ENCODE measurements at regions not wholly inside any gene's neighbourhood (a gene's known extent, or its start where the extent isn't known, plus 50 kb on each side); places are given as distances from the start of the nearest gene placed in this dataset.

- H3K9ac ChIP-seq (ENCODE audit: low read length): no peak overlapping the region
Measured at GRCh38 chr6:166010136-166010960, 157.3 kb downstream of the TBXT start.

GRCh38 chr6:166009385-166010031, 158.1 kb downstream of the TBXT start:
- peaks cover 87% of the 10 kb centered on the region for H3K27me3 ChIP-seq (ENCODE audit: control insufficient read depth, insufficient read depth, low read length)
- H3K36me3 ChIP-seq (ENCODE audit: control insufficient read depth, insufficient read depth, low read length): no peaks in the 10 kb centered on the region
- peak overlapping the region; percentile 68 for H3K4me3 ChIP-seq (ENCODE audit: low read depth, low read length)
- no peaks in the 10 kb centered on the region for H3K9me3 ChIP-seq (ENCODE audit: control insufficient read depth, insufficient read depth, low read depth, low read length)
- H3K9ac ChIP-seq (ENCODE audit: low read length): no peak overlapping the region
- H3K4me1 ChIP-seq (ENCODE audit: control insufficient read depth, insufficient read depth, low read length): peaks cover 20% of the 10 kb centered on the region
- no peak overlapping the region for H3K27ac ChIP-seq (ENCODE audit: low read depth, low read length)

More at GRCh38 chr6:166010136-166010960, 157.3 kb downstream of the TBXT start:
- Histone ChIP-seq H3K9me3 (ENCODE audit: control insufficient read depth, insufficient read depth, low read depth, low read length) (no peaks in the 10 kb centered on the region), H3K36me3 (ENCODE audit: control insufficient read depth, insufficient read depth, low read length) (no peaks in the 10 kb centered on the region), H3K4me1 (ENCODE audit: control insufficient read depth, insufficient read depth, low read length) (peaks cover 20% of the 10 kb centered on the region), H3K4me3 (ENCODE audit: low read depth, low read length) (no peak overlapping the region), H3K27ac (ENCODE audit: low read depth, low read length) (no peak overlapping the region), H3K27me3 (ENCODE audit: control insufficient read depth, insufficient read depth, low read length) (peaks cover 79% of the 10 kb centered on the region)

- H3K36me3 ChIP-seq (ENCODE audit: control insufficient read depth, insufficient read depth, low read length): no peaks in the 10 kb centered on the region
- no peak overlapping the region for H3K27ac ChIP-seq (ENCODE audit: low read depth, low read length)
- H3K27me3 ChIP-seq (ENCODE audit: control insufficient read depth, insufficient read depth, low read length): peaks cover 93% of the 10 kb centered on the region
- H3K4me3 ChIP-seq (ENCODE audit: low read depth, low read length): peak overlapping the region; percentile 68
- H3K9ac ChIP-seq (ENCODE audit: low read length): no peak overlapping the region
- no peaks in the 10 kb centered on the region for H3K9me3 ChIP-seq (ENCODE audit: control insufficient read depth, insufficient read depth, low read depth, low read length)
- peaks cover 20% of the 10 kb centered on the region for H3K4me1 ChIP-seq (ENCODE audit: control insufficient read depth, insufficient read depth, low read length)
Measured at GRCh38 chr6:166008441-166009369, 158.9 kb downstream of the TBXT start.

- H3K9ac ChIP-seq (ENCODE audit: low read length): no peak overlapping the region
- peaks cover 93% of the 10 kb centered on the region for H3K27me3 ChIP-seq (ENCODE audit: control insufficient read depth, insufficient read depth, low read length)
- H3K4me3 ChIP-seq (ENCODE audit: low read depth, low read length): peak overlapping the region; percentile 68
- peaks cover 26% of the 10 kb centered on the region for H3K4me1 ChIP-seq (ENCODE audit: control insufficient read depth, insufficient read depth, low read length)
- H3K36me3 ChIP-seq (ENCODE audit: control insufficient read depth, insufficient read depth, low read length): no peaks in the 10 kb centered on the region
- H3K27ac ChIP-seq (ENCODE audit: low read depth, low read length): no peak overlapping the region
- no peaks in the 10 kb centered on the region for H3K9me3 ChIP-seq (ENCODE audit: control insufficient read depth, insufficient read depth, low read depth, low read length)
Measured at GRCh38 chr6:166007349-166008263, 160.0 kb downstream of the TBXT start.

GRCh38 chr6:166006900-166007301, 160.8 kb downstream of the TBXT start:
- Histone ChIP-seq H3K4me1 (ENCODE audit: control insufficient read depth, insufficient read depth, low read length) (peaks cover 26% of the 10 kb centered on the region), H3K36me3 (ENCODE audit: control insufficient read depth, insufficient read depth, low read length) (no peaks in the 10 kb centered on the region), H3K9me3 (ENCODE audit: control insufficient read depth, insufficient read depth, low read depth, low read length) (no peaks in the 10 kb centered on the region), H3K27ac (ENCODE audit: low read depth, low read length) (no peak overlapping the region), H3K9ac (ENCODE audit: low read length) (no peak overlapping the region), H3K27me3 (ENCODE audit: control insufficient read depth, insufficient read depth, low read length) (peaks cover 87% of the 10 kb centered on the region), H3K4me3 (ENCODE audit: low read depth, low read length) (0 out of 2 replicates have a peak overlapping the region, but pooled peaks have one; percentile 44)

GRCh38 chr6:166005944-166006899, 161.4 kb downstream of the TBXT start:
- H3K9me3 ChIP-seq (ENCODE audit: control insufficient read depth, insufficient read depth, low read depth, low read length): no peaks in the 10 kb centered on the region
- peaks cover 89% of the 10 kb centered on the region for H3K27me3 ChIP-seq (ENCODE audit: control insufficient read depth, insufficient read depth, low read length)
- peaks cover 26% of the 10 kb centered on the region for H3K4me1 ChIP-seq (ENCODE audit: control insufficient read depth, insufficient read depth, low read length)
- H3K9ac ChIP-seq (ENCODE audit: low read length): no peak overlapping the region
- H3K36me3 ChIP-seq (ENCODE audit: control insufficient read depth, insufficient read depth, low read length): no peaks in the 10 kb centered on the region
- H3K4me3 ChIP-seq (ENCODE audit: low read depth, low read length): peak overlapping the region; percentile 44
- no peak overlapping the region for H3K27ac ChIP-seq (ENCODE audit: low read depth, low read length)

- no peak overlapping the region for H3K9ac ChIP-seq (ENCODE audit: low read length)
- peaks cover 26% of the 10 kb centered on the region for H3K4me1 ChIP-seq (ENCODE audit: control insufficient read depth, insufficient read depth, low read length)
- no peaks in the 10 kb centered on the region for H3K9me3 ChIP-seq (ENCODE audit: control insufficient read depth, insufficient read depth, low read depth, low read length)
- peaks cover 83% of the 10 kb centered on the region for H3K27me3 ChIP-seq (ENCODE audit: control insufficient read depth, insufficient read depth, low read length)
- H3K36me3 ChIP-seq (ENCODE audit: control insufficient read depth, insufficient read depth, low read length): no peaks in the 10 kb centered on the region
- peak overlapping the region; percentile 43 for H3K4me3 ChIP-seq (ENCODE audit: low read depth, low read length)
- H3K27ac ChIP-seq (ENCODE audit: low read depth, low read length): no peak overlapping the region
Measured at GRCh38 chr6:166005401-166005943, 162.2 kb downstream of the TBXT start.

GRCh38 chr6:166004876-166005275, 162.8 kb downstream of the TBXT start:
- peaks cover 26% of the 10 kb centered on the region for H3K4me1 ChIP-seq (ENCODE audit: control insufficient read depth, insufficient read depth, low read length)
- H3K27me3 ChIP-seq (ENCODE audit: control insufficient read depth, insufficient read depth, low read length): peaks cover 77% of the 10 kb centered on the region
- no peak overlapping the region for H3K27ac ChIP-seq (ENCODE audit: low read depth, low read length)
- no peaks in the 10 kb centered on the region for H3K36me3 ChIP-seq (ENCODE audit: control insufficient read depth, insufficient read depth, low read length)
- no peak overlapping the region for H3K9ac ChIP-seq (ENCODE audit: low read length)
- H3K4me3 ChIP-seq (ENCODE audit: low read depth, low read length): no peak overlapping the region
- no peaks in the 10 kb centered on the region for H3K9me3 ChIP-seq (ENCODE audit: control insufficient read depth, insufficient read depth, low read depth, low read length)

- Histone ChIP-seq H3K4me1 (ENCODE audit: control insufficient read depth, insufficient read depth, low read length) (peaks cover 26% of the 10 kb centered on the region), H3K36me3 (ENCODE audit: control insufficient read depth, insufficient read depth, low read length) (no peaks in the 10 kb centered on the region), H3K27ac (ENCODE audit: low read depth, low read length) (no peak overlapping the region), H3K9me3 (ENCODE audit: control insufficient read depth, insufficient read depth, low read depth, low read length) (no peaks in the 10 kb centered on the region), H3K4me3 (ENCODE audit: low read depth, low read length) (no peak overlapping the region), H3K9ac (ENCODE audit: low read length) (no peak overlapping the region), H3K27me3 (ENCODE audit: control insufficient read depth, insufficient read depth, low read length) (peaks cover 77% of the 10 kb centered on the region)
Measured at GRCh38 chr6:166004471-166004870, 163.2 kb downstream of the TBXT start.

Data from HUES6 (cell line).